Esophagus mucosa (tissue), 1 donor: ENCODE measurements at regions not wholly inside any gene's neighbourhood (a gene's known extent, or its start where the extent isn't known, plus 50 kb on each side); places are given as distances from the start of the nearest gene placed in this dataset.

Experiments
- ATAC-seq: fragments of 200-7000 bp; cut with Tn5 transposase; one replicate; pipeline ENCODE4 v1.9.1; 2020
- donor health status: DM: yes; HTN: yes; CAD: no.

DNA sequence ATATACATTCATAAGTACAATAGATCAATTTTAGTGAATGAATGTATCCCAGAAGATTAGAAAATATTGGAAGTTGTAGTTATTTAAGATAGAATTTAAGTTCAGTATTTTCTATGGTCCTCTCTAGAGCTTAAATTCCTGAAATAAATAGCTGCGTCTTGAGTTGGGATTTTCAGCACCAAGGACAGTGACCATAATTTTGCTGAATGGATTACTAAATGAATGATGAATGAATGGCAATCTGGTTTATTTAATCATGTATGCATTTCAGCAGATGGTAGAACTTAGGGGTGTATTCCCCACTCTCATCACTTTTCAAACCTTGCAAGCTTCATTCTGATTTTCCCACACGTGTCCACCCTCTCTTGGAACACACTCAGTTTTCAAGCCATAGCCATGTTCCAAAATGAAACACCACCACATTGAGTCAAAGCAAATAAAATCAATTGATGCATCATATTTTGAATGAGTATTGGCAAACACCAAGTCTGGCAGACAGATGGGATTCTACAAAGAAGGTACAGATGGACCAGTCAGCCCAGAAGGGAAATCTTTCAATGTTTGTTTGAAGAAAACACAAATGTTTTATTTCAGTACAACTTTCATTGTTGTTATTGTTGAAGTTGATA lies 362.2 kb upstream of the NXPH2 start:
- ATAC-seq = no peak

DNA sequence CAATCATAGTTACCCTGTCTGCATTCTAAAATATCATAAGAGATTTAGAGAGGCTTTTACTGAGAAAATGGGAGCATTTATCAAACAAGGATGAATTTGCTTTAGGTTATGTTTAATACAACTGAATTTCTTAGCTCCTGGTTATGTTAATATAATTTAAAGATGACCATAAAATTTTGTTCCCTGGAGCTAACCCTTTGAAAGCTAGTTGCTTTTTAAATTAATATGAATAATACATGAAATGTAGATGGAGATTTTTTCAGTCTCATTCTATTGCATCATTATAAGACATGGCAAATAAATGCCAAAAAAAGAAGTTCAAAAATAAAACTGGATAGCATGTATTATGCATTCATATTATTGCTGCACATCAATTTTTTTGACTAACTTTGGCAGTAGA lies 344.1 kb upstream of the NXPH2 start:
- no peak for ATAC-seq

DNA sequence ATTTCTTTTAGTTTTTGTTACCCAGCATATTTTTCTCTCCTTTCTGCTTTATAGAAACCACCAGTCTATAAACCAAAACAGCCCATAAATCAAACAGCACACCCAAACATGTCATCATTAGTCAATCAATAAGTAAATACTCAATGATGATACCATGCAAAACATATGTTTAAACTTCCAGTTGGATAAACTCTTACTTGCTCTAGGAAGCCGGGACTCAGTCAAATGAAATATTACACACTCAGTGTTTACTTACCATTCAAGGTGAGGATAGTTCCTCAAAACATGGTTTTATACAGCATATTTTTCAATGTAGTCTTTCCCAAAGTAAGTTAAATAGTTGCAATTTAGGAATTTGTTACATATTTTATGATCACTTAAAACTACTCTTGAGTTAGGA lies 343.6 kb upstream of the NXPH2 start:
- ATAC-seq = no peak

DNA sequence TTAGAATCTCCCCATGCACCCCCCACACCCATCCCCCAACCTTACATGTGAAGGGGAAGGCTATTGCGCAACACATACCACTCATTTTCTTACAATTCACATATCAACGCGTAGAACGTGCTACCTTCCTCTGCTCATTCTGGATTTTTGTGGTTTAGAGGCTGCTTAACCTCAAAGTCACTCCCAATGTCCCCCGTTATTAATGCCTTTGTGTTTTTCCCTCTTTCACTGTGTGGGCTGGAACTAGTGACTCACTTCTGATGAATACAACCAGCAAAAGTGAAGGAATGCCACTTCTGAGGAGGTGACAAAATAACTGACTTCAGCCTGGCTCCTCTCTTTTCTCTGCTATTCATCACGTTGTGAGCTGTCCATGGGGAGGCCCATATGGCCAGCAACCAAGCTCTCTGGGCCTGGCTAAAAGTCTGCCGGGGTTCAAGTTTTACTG lies 342.5 kb upstream of the NXPH2 start:
- no peak for ATAC-seq

DNA sequence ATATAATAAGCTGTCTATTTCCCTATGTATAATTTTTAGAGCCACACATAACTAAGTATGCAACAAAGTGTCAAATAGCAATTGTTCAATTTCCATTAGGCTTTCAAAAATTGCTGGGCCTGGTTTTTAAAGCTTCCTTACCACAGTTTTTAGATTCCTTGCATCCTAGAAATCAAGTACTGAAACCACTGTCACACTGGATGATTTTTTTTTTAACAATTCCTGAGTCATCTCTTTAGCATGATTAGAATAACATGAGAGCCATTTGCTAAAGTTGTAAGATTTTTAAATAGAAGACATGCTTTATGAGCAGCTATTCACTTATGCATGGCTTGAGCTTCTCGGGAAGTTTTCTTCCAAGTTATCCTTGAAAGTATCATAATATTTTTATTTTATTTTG lies 319.5 kb upstream of the NXPH2 start:
- ATAC-seq = no peak

DNA sequence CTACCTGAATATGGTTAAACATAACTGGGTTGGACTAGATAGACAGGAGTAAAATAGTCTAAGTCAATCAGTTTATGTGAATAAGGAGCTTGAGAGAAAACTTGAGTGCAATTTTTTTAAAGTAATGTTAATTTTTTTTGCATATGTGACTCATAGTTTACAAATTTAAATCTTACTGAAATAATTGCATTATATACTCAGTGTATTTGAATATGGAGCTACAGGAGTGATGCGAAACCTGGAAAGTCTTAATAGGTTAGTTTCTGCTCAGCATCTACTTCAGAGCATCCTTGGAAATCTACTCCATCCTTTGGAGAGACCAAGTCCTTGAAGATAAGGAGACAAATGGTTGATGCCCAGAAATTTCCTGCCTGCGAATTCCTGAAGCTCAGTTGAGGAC lies 318.8 kb upstream of the NXPH2 start:
- ATAC-seq = no peak

DNA sequence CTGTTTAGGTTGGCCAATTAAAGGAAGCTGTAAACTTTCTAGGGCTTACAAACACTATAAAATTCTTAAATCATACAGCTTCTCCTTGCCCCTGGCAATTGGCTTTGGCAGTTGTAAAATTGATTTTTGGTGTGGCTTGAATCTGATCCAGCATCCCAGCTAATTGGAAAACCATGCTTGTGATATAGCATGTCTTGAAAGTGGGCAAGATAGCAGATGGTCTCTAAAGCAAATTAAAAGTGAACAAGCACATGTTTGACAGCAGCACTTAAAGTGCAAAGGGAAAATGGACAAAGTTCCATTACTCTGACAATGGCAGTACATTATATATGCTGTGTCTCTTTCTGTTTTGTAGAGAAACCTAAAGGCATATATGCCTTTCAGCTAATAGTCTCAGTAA lies 302.9 kb upstream of the NXPH2 start:
- ATAC-seq = no peak

DNA sequence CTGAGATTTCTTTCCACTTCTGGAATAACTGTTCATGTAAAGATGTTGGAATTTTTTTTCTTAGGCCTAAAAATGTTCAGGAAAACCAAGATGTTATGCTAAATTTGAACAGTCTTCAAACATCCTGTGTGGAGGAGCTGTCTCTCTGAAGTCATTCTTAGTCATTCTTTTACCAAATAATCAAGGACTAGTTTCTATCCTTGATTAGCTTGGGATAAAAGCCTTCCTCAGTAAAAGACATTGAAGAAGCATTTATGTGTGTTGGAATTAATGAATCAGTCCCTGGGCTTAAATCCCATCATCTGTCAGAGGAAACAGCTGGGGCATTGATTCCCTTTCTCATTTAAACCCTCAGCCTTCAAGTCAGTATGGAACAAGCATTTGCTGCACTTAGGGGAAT lies 300.1 kb upstream of the NXPH2 start:
- ATAC-seq = no peak

DNA sequence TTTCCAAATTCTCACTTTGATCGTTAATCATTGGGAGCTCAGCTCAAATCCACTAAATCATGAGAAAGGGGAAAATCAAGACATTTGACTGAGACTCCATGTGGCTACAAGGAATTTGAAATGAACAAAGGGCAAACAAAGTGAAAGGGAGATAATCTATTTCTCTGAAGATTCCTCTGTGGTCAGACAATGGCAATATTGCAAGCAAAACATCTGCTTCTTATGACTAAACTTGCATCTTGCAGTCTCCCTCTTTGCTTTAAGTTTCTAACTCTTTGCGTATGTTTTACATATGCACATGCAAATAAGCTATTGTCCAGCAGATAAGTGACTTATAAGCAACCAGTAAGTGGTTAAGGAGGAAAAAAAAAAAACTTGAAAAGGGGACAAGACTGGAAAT lies 299.1 kb upstream of the NXPH2 start:
- no peak for ATAC-seq

DNA sequence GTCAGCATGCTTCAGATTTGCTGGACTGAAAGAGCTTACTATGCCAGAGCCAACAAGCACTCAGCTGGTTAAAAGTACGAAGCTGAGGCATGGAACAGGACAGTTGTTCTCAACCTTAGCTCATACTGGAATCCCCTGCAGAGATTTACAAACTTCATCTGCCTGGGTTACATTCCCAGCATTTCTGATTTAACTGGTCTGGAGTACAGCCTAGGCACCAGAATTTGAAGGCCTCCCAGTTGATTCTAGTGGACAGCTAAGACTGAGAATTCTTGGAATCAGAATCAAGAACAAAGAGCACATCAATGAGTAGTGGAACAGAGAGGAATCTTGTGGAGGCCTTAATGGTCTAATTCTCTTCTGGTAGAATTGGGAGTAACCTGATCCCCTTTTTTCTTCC lies 298.2 kb upstream of the NXPH2 start:
- ATAC-seq = no peak

DNA sequence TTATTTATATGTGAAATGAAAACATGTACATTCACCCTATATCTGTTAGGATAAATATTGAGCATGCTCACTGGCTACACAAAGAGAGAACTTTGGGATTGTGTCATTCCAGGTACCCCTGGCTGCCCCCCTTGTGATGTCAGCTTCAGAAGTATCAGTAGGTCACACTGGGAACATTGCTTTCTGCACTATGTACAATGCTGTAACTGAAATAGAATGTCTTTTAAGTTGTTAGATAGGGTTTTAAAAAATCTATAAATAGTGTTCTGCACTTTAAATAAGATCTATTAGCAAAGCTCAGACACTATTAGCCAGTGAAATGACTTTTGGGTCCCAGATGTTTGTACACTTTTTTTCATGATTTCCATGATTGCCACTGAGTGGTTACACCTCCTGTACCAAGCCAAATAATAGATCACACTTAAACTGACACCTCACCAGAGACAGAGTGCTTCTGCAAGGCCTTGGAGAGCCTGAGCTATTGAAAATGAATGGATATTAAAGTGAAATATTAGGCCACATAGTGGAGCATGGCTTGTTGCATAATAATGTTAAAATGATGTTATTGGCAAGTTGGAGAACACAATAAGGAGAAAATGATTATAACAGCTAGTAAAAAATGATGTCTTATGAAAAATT lies 297.0 kb upstream of the NXPH2 start:
- no peak for ATAC-seq

DNA sequence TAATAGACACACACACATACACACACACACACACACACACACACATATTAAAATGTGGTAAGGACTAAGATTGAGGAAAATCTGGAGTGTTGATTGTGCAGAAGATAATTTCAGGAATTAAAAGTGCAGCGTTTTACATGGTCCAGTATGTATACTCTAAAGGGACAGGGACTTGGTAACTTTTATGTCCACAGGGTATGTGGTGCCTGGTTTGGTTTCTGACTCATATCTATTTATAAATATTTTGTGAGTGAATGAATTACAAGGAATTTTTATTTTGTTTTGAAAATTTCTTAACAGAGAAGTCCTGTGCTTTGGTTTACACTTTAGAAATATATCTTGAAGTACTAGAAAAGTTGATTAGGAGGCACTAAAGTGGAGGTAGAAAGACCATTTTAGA lies 287.7 kb upstream of the NXPH2 start:
- ATAC-seq = no peak

DNA sequence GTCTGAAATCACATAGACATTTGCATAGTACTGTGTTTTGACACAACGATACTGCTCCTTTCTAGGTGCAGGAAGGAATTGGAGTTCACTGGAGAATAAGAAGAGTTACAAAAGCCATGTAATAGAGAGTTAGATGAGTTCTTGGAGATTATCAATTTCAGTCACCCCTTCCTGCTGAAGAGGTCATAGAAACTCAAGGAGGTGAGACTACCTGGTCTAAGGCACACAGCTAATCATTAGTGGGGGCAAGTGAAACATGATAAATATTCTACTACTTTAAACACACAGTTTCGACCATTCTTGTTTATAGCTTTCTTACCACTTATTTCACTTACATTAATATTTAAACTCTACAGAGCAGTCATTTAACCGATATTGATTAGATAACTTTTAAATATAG lies 286.9 kb upstream of the NXPH2 start:
- ATAC-seq = no peak

DNA sequence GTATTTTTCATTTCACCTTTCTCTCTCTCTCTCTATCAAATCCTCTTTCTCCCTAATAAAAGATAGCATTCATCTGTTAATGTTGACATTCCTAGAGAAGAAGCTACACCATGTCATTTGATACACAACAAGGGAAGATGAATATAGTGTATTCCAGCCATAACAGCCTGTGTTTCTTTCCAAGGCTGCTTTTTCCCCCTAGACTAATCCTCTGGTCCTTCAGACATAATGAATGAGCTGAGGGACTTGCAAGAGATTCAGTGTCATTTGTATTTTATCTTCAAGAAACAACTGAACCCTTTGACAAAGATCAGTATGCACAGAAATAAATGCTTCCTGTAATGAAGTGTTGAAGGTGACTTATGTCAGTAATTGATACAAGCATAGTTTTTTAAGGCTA lies 284.0 kb upstream of the NXPH2 start:
- no peak for ATAC-seq

DNA sequence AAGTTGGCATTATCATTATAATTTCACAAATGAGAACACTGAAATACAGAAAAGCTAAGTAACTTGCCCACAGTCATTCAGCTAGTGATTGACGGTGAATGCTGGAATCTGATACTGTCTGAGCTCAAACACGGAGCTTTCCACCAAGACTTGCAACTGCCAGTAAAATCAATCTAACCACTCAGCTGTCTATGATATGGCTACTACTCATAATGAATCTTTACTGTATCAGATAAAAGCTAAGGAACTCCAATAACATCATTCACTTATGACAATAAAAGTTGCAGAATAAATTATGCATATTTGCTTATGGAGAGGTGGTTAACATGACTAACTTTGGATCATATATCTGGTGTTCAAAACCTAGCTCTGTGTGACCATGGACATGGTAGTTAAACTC lies 279.4 kb upstream of the NXPH2 start:
- ATAC-seq = no peak

DNA sequence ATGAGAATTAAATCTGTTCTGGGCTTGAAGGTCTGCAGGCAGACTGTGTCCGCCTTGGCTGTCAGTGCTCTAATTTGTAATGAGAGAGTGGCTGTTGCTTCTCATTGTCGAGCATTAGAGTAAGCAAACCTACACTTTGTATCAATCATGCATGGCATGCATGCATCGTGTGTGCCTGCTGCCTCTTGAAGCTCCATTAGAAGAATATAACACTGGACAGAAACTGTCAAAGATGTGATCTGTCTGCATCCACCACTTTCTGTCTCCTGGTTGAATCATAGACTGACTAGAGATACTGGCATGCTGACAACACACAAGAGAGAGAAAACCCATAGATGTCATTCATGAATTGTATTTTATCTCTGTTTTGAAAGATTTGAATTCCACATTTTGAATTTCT lies 275.0 kb upstream of the NXPH2 start:
- no peak for ATAC-seq

DNA sequence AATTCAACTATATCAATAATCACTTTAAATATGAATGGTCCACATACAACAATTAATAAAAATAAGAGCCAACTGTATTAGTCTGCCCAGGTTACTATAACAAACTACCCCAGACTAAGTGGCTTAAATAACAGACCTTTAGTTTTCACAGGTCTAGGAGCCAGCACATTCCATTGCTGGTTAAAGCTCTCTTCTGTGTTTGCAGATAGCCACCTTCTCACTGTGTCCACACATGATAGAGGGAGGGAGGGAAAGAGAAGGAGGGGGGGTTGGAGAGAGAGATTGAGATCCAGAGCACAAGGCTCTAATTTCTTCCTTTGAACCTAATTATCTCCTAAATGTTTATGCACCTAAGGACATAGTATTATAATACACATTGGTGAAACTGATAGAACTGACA lies 267.8 kb upstream of the NXPH2 start:
- ATAC-seq = no peak

DNA sequence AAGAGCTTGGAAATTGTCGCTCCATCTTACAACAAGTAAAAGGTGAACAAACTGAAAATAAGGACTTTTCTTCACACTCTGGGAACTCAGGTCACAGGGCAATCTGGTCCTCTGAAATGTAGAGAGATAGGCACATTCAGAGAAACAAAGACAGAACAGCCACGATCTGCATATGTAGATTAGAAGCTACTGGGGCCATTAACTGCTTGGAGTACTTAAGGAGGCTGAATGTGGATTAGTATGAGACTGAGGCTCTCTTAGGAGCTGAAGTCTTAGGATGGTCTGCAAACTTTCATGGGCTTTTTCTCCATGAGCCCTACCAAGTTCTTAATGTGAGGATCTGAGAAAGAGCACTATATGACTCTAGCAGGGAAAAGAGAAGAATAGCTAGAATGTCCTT lies 265.3 kb upstream of the NXPH2 start:
- ATAC-seq = no peak

DNA sequence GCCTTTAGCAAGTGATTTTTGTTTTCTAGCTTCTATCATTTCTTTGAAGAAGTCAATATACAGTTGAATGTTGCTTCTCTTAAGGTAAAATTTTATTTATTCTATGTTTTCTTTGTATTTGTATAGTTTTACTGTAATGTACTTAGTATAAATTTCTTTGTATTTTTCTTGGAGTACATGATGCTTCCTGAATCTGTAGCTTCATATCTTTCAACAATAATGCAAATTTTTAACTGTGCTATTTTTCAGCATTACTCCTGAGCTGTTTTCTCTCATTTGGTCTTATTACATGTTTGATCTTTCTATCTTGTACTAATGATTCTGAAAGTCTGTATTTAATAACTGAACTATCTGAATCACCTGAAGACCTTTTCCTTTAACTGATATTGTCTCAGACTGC lies 253.9 kb upstream of the NXPH2 start:
- ATAC-seq = no peak

DNA sequence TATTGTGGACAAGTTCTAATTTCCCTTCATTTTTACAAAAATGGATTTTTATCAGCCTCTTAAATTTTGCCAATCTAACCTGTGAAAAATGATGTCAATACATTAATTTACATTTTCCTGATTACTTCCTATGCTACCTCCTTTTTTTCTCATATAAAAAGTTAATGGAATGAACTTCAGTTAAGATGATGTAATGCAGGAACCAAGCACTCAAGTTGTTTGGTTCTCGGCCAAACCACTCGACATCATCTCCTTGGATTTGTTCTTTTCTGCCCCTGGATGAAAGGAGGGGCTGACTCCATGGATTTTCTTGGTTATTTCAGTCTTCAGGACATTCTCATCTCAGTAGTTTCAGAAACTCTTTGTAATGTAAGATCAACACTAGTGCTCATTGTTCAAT lies 253.1 kb upstream of the NXPH2 start:
- no peak for ATAC-seq

DNA sequence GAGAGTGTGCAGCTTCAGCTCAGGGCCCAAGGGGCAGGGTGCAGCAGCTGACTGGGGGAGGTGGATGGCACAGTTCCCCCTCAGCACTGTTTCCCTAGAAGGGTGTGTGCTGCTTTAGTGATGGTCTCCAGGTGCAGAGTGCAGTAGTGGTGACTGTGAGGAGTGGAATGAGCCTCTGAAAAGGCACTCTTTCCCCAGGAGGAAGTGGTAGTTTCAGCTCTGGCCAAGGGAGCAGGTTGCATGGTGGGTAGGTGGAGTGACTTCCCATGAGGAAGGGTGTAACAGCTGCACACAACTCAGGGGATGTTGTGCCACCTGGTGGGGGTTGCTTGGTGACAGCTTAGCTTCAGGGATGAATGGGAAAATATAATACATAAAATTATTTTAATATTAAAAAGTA lies 251.5 kb upstream of the NXPH2 start:
- ATAC-seq = no peak

DNA sequence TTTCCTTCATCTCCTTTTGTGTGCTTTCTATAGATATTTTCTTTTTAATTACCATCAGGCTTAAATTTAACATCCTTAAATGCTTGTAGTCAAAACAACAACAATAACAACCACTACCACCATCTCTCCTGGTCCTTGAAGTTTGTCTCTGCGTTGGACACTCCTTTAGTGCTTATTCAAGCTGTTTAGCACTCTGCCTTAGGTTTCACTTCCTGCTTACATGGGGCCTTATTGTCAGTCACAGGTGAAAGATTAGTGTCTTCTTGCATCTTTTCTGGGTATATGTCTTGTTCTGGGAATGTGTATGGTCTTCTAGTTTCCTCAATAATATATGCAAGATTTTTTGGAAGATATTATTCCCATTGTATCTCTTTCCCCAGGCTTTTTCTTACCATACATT lies 240.1 kb upstream of the NXPH2 start:
- ATAC-seq = no peak

DNA sequence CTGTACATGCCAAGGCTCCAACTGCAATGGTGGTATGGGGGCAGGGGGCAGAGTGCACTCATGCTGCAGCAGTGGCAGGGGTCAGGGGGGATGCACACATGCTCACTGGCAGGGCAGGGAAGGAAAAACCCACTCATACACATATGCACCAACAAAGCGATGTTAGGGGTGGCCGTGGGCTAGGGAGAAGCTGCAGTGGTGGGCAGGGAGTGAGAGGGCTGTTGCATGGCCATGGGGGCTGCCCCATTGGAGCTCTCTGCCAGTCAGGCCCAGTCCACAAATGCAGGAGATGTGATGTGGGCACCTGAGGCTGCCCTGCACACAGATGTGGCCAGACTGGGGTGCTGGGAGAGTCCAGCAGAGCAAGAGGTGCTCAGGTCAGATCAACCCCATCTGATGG lies 238.1 kb upstream of the NXPH2 start:
- no peak for ATAC-seq

DNA sequence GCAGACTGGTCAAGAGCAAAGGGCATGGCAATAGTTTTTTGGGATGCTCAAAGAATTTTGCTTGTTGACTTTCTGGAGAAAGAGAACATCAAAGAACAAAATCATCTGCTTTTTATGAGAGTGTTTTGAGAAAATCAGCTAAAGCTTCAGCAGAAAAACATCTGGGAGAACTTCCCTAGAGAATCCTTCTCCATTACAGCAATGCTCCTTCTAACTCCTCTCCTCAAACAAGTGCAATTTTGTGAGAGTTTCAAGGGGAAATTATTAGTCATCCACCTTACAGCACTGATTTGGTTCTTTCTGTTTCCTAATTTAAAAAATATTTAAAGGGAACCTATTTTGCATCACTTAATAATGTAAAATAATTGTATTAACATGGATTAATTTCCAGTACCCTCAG lies 226.9 kb upstream of the NXPH2 start:
- ATAC-seq = no peak

DNA sequence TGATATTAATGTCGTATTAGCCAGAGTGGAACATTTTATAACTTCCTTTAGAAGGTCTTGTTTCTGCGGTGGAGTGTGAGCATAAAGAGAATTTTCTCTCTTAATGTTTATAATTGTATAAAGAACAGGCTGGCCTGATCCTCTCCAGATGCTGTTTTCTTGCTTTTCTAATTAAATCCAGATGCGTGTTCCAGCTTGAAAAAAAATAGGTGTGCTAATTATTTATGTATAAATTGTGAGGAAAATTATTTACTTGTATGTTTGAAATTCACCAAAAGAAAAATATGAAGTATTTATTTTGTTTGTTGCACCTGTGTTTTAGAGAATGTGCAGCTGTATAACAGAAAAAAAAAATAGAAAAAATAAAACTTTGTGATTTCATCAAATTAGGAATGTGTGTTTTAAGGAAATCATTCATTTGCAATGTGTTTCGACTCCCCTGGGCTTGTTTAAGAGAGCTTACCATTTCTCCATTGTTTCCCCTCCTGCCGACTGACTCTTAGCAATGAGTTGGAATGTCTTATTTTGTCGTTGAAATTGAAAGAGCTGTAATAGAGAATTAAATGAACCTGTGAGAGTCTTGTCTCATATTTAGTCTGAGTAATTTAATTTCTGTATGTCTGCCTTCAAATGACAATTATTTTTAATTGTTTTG lies 220.1 kb upstream of the NXPH2 start:
- ATAC-seq = no peak
